HCT116 (cell line): ENCODE measurements at regions not wholly inside any gene's neighbourhood (a gene's known extent, or its start where the extent isn't known, plus 50 kb on each side); places are given as distances from the start of the nearest gene placed in this dataset.

ENCODE experiments used
- CTCF ChIP-seq, 3 experiments: fragments of 200-600 bp in 1 of 3; sonication (generic) in 1 of 3; IDR thresholded peaks in 2 of 3; conservative IDR thresholded peaks in 1 of 3; 2 replicates each; pipeline ENCODE4 v1.5.1; 2012 to 2017; ENCODE audit warnings: low read depth in 2 of 3, low read length in 2 of 3, antibody characterized with exemption in 1 of 3, borderline replicate concordance in 1 of 3, control low read depth in 1 of 3, mild to moderate bottlenecking in 1 of 3, mixed read lengths in 1 of 3, mixed run types in 1 of 3, moderate library complexity in 1 of 3; ENCODE audit not compliant: insufficient read depth in 1 of 3
- POLR2A ChIP-seq: IDR thresholded peaks from 2 replicates; pipeline ENCODE4 v1.7.0; 2011; ENCODE audit warnings: borderline replicate concordance; ENCODE audit not compliant: insufficient read depth, insufficient read length; ENCODE audit errors: extremely low read depth
- RAD21 ChIP-seq: IDR thresholded peaks from 2 replicates; pipeline ENCODE4 v1.6.1; 2012; ENCODE audit warnings: low read depth, mild to moderate bottlenecking
- SIN3A ChIP-seq: IDR thresholded peaks from 2 replicates; pipeline ENCODE4 v1.6.1; 2012; ENCODE audit warnings: low read depth

GRCh38 chr18:67583621-67584020 lies 67.1 kb upstream of the DSEL start:
- TF ChIP-seq CTCF (IDR thresholded peaks at IDR 0.05 in 2 of 3, conservative IDR thresholded peaks at IDR 0.05 in 1 of 3; ENCODE audit: borderline replicate concordance in 1 of 3, insufficient read depth in 1 of 3, low read depth in 2 of 3, low read length in 2 of 3) (no peak), POLR2A (no peak), RAD21 (no peak), SIN3A (no peak)
